GM12878 (cell line): ENCODE measurements at regions not wholly inside any gene's neighbourhood (a gene's known extent, or its start where the extent isn't known, plus 50 kb on each side); places are given as distances from the start of the nearest gene placed in this dataset.

ENCODE experiments used
- BHLHE40 ChIP-seq, 2 experiments: fragments of 450-650 bp in 1 of 2; IDR thresholded peaks; 2 replicates each; pipeline ENCODE4 v1.6.1; 2011 to 2017; ENCODE audit warnings: low read depth in 2 of 2, borderline replicate concordance in 1 of 2, improper control_type of control experiment in 1 of 2, low read length in 1 of 2, mild to moderate bottlenecking in 1 of 2
- CREB1 ChIP-seq: IDR thresholded peaks from 2 replicates; pipeline ENCODE4 v1.6.1; 2012; ENCODE audit warnings: low read depth, mild to moderate bottlenecking, inconsistent platforms
- CREM ChIP-seq: IDR thresholded peaks from 2 replicates; pipeline ENCODE4 v1.6.1; 2014; ENCODE audit warnings: antibody characterized with exemption, low read depth
- CUX1 ChIP-seq: IDR thresholded peaks from 2 replicates; pipeline ENCODE4 v1.6.1; 2012; ENCODE audit warnings: improper control_type of control experiment, low read depth, low read length; ENCODE audit not compliant: insufficient replicate concordance
- E2F8 ChIP-seq: fragments of 450-650 bp; IDR thresholded peaks from 2 replicates; pipeline ENCODE4 v1.6.1; 2018; ENCODE audit warnings: mild to moderate bottlenecking, low read depth, moderate library complexity; ENCODE audit not compliant: partially characterized antibody
- FOXK2 ChIP-seq: fragments of 450-650 bp; IDR thresholded peaks from 2 replicates; pipeline ENCODE4 v1.6.1; 2017; ENCODE audit warnings: mild to moderate bottlenecking, moderate library complexity
- HDAC6 ChIP-seq: fragments of 200-600 bp; sonication (generic); IDR thresholded peaks from one replicate; pipeline ENCODE4 v1.8.0; 2017; ENCODE audit warnings: antibody characterized with exemption; ENCODE audit not compliant: unreplicated experiment
- HSF1 ChIP-seq: fragments of 150-350 bp; IDR thresholded peaks from 2 replicates; pipeline ENCODE4 v1.6.1; 2014; ENCODE audit warnings: mild to moderate bottlenecking, low read depth, low read length
- IKZF1 ChIP-seq: fragments of 450-650 bp; conservative IDR thresholded peaks from 2 replicates; pipeline ENCODE4 v1.6.1; 2017; ENCODE audit warnings: antibody characterized with exemption, mild to moderate bottlenecking
- JUNB ChIP-seq: IDR thresholded peaks from 2 replicates; pipeline ENCODE4 v1.6.1; 2016; ENCODE audit warnings: antibody characterized with exemption, mild to moderate bottlenecking
- MXI1 ChIP-seq: fragments of 150-350 bp; IDR thresholded peaks from 2 replicates; pipeline ENCODE4 v1.6.1; 2011; ENCODE audit warnings: low read depth, mild to moderate bottlenecking, inconsistent platforms, low read length, improper control_type of control experiment
- RELB ChIP-seq: fragments of 450-650 bp; IDR thresholded peaks from 2 replicates; pipeline ENCODE4 v1.6.1; 2017; ENCODE audit warnings: low read depth, mild to moderate bottlenecking, moderate library complexity
- TCF12 ChIP-seq: IDR thresholded peaks from 2 replicates; pipeline ENCODE4 v1.6.1; 2011; ENCODE audit warnings: low read depth, mild to moderate bottlenecking, low read length
- ZBTB33 ChIP-seq: fragments of 450-650 bp; IDR thresholded peaks from 2 replicates; pipeline ENCODE4 v1.6.1; 2017; ENCODE audit warnings: mild to moderate bottlenecking
- ZNF217 ChIP-seq: fragments of 450-650 bp; IDR thresholded peaks from 2 replicates; pipeline ENCODE4 v1.6.1; 2017; ENCODE audit warnings: antibody characterized with exemption, mild to moderate bottlenecking
- ZZZ3 ChIP-seq: IDR thresholded peaks from 2 replicates; pipeline ENCODE4 v1.6.1; 2011; ENCODE audit warnings: low read depth; ENCODE audit not compliant: control insufficient read depth, insufficient read length

- TF ChIP-seq ZBTB33 (no peak), CREM (peak; percentile 37; the same call in 1 of the 2 replicates), MXI1 (no peak), BHLHE40 (IDR thresholded peaks at IDR 0.05; ENCODE audit: borderline replicate concordance in 1 of 2, low read depth in 2 of 2, low read length in 1 of 2) (no peak), ZNF217 (no peak), JUNB (peak; percentile 97), CUX1 (no peak), E2F8 (no peak), ZZZ3 (no peak), CREB1 (no peak), TCF12 (no peak), HDAC6 (no peak), FOXK2 (no peak), HSF1 (no peak), IKZF1 (no peak), RELB (no peak)
Measured at GRCh38 chr7:106597751-106598546, 63.0 kb downstream of the CCDC71L start (continued).
